ENCODE measurements at regions not wholly inside any gene's neighbourhood (a gene's known extent, or its start where the extent isn't known, plus 50 kb on each side); places are given as distances from the start of the nearest gene placed in this dataset.

GRCh38 chr6:21375151-21376116, 218.1 kb upstream of the SOX4 start:
- no peak for DNase-seq
- intact Hi-C loops (cut with DNase I) = no loop called here

- intact Hi-C loops (cut with DNase I) = no loop called here
- no peak for DNase-seq
Observed at GRCh38 chr6:21377356-21377755, 216.2 kb upstream of the SOX4 start.

GRCh38 chr6:21381331-21381963, 212.1 kb upstream of the SOX4 start:
- intact Hi-C loops (cut with DNase I) = no loop called here
- DNase-seq = no peak

DNA sequence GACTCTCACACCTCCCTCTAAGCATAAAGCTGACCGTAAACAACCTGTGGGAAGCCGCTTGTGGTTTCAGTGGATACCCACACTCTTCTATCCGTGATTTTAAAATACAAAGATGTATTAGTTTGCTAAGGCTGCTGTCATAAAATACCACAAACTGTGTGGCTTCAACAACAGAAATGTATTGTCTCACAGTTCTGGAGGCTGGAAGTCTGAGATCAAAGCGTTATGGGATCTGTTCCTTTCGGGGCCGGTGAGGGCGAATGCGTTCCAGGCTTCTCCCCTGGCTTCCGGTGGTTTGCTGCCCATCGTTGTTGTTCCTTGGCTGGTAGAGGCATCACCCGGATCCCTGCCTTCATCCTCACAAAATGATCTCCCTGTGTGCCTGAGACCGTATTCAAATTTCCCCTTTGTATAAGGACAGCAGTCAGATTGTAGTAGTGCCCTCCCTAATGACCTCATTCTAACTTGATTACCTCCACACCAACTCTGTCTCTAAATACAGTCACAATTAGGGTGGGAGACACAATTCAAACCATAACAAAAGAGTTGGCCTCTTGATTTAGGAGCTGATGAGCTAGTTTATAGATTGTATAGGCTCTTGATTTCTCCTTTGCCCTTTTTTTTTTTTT, 210.6 kb upstream of the SOX4 start:
- no peak for DNase-seq
- intact Hi-C loops (cut with DNase I) = no loop called here

- DNase-seq = no peak
- intact Hi-C loops (cut with DNase I) = no loop called here
Observed at GRCh38 chr6:21383450-21384085, 210.0 kb upstream of the SOX4 start.

DNA sequence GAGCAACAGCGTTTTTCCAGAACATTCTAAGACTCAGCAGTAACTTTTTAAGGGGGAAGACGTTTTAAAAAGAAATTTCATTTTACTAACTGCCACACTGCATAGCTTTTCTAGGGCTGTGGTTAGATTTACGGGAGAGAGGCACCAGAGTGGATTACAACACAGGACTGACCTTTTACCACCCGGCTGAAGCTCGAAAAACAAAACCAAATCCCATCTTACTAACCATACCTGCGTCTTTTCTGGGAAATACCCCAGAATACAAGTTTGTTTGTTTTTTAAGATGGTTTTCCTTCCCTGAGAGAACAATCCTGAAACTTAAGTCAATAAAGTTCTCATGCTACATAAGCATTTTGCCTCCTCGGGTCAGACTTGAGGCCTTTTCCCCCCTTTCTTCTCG, 209.3 kb upstream of the SOX4 start:
- intact Hi-C loops (cut with DNase I) = no loop called here
- no peak for DNase-seq

DNA sequence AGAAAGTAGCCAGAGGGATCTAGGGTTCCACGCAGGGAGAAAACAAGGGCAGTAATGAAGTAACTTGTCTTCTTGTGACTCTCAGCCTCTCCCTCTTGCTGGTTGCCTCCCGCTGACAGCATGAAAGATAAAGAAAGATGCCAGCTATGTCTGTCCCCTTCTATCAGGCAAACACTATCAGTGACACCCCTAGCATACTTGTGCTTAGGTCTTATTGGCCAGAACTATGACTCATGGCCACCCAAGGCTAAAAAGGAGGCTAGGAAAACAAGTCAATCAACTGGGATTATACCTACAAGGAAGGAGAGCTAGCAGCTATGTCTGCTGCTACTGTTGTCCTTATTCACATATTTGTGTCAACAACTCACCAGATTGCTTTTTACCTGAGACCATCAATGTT, 206.8 kb upstream of the SOX4 start:
- no peak for DNase-seq
- intact Hi-C loops (cut with DNase I) = no loop called here

DNA sequence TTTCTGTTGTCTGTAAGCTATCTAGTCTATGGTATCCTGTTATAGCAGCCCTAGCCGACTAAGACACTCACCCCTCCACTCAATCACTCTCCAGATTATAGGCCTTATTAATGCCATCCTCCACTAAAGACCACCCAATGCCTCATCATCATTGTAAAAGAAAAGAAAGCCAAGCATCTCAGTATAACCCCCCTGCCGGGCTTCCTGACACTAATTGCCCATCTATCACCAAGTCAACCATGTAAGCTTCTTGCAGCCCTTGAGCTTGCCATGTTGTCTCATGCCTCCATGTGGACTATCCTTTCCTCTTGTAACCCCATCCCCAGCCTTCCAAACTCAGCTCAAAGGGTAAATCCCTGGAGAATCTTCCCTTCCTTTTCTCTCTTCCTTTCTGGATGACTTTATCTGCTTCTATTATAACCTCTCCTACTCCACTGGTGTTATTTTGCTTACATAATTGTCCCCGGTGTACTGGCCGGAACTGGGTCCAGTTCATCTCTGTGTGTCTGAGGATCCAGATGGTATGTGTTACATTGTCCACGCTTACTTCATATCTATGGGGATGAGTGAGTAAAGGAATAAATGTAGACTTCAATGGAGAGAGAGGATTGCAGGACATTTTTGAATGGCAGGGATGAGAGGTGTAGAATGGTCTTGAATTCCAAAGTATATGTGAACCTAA, 202.9 kb upstream of the SOX4 start:
- intact Hi-C loops (cut with DNase I) = no loop called here
- no peak for DNase-seq

GRCh38 chr6:21392177-21392576, 201.4 kb upstream of the SOX4 start:
- intact Hi-C loops (cut with DNase I) = no loop called here
- no peak for DNase-seq

- DNase-seq = no peak
- intact Hi-C loops (cut with DNase I) = no loop called here
Observed at GRCh38 chr6:21393441-21394165, 199.9 kb upstream of the SOX4 start.

GRCh38 chr6:21395121-21395520, 198.4 kb upstream of the SOX4 start:
- DNase-seq = no peak
- intact Hi-C loops (cut with DNase I) = no loop called here

DNA sequence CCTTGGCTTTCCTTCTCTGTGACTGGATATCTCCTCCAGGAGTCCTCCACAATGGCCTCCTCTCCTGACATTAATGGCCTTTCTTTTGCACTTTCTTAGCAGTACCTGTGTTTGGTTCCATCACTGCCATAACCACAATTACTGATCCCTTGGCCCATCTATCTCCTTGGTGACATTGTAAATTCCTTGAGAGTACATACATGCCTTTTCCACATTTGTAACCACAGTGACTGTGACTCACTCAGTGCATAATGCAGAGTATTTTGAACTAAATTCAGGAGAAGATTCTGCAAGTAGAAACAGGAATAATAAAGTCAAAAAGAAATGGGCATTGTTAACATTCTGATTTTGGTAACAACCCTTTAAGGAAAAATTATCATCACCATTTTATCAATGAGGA, 197.2 kb upstream of the SOX4 start:
- no peak for DNase-seq
- intact Hi-C loops (cut with DNase I) = no loop called here

DNA sequence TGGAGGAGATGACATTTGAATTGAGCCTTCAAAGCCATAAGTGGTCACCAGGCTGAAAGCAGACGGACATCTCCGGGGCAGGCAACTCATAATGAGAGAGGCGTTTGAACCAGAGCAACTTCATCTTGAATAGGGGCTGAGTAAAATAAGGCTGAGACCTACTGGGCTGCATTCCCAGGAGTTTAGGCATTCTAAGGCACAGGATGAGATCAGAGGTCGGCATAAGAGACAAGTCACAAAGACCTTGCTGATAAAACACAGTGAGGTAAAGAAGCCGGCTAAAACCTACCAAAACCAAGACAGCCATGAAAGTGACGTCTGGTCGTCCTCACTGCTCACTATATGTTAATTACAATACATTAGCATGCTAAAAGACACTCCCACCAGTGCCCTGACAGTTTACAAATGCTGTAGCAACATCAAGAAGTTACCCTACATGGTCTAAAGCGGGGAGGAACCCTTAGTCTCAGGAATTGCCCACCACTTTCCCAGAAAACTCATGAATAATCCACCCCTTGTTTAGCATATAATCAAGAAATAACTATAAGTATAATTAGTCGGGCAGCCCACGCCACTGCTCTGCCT, 194.7 kb upstream of the SOX4 start:
- DNase-seq = no peak
- intact Hi-C loops (cut with DNase I) = no loop called here

DNA sequence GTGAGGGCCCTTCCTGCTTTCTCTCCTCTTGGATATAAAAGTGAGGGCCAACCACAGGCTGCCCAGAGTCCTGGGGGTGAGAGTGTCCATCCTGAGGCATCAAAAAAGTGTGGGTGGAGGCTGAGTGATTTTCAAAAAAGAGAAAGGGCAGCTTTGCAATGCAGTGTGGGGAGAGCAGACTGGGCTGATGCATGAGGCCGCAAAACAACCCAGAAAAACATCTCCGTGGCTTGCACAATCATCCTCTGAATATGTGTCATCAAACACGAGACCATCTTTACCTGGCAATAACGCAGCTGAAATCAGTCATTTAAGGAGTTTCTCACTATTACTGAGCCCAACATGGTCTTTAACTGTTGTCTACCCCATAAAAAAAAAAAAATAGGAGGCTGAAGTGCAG, 191.2 kb upstream of the SOX4 start:
- intact Hi-C loops (cut with DNase I) = no loop called here
- DNase-seq = no peak

DNA sequence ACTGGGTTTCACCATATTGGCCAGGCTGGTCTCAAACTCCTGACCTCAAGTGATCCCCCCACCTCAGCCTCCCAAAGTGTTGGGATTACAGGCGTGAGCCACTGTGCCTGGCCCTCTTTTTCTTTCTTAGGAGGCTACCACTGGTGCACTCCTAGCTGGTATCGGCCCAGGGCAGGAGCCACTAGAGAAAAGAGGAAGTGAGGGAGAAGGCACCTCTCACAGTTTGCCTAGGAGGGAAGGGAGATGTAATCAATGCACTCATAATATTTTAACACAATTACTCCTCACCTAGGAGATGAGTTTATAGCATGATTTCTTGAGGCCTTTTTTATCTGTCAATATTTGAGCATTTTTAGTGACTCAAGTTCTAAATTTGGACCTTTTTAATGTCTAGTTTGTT, 189.0 kb upstream of the SOX4 start:
- no peak for DNase-seq

GRCh38 chr6:21406316-21406715, 187.2 kb upstream of the SOX4 start:
- DNase-seq = no peak
- intact Hi-C loops (cut with DNase I) = no loop called here

More for the DNA sequence above, 189.0 kb upstream of the SOX4 start:
- intact Hi-C loops (cut with DNase I) = no loop called here

- no peak for DNase-seq
- intact Hi-C loops (cut with DNase I) = no loop called here
Observed at GRCh38 chr6:21409231-21409630, 184.3 kb upstream of the SOX4 start.

- intact Hi-C loops (cut with DNase I) = no loop called here
Observed at GRCh38 chr6:21413428-21413827, 180.1 kb upstream of the SOX4 start.

DNA sequence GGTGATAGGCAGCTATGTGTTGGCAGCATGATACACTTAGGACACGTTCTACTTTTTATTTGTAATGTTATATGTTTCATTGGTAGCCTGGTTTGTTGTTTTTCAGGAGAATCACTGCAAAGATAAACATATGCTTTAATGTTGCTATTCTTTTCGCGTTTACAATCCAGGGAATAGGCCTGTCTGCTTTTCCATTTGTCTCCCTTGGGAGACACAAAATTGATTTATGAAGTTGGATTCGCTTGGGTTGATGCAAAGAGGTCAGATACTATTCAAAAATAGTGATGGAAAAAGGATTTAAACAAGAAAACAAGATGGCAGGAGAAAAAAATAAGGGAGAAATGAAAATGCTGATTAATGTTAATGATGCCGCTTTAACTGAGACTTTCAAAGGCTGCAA, 179.5 kb upstream of the SOX4 start:
- DNase-seq = no peak
- intact Hi-C loops (cut with DNase I) = no loop called here

More at GRCh38 chr6:21413428-21413827, 180.1 kb upstream of the SOX4 start:
- DNase-seq = no peak
